ENCODE measurements at regions not wholly inside any gene's neighbourhood (a gene's known extent, or its start where the extent isn't known, plus 50 kb on each side); places are given as distances from the start of the nearest gene placed in this dataset.

DNA sequence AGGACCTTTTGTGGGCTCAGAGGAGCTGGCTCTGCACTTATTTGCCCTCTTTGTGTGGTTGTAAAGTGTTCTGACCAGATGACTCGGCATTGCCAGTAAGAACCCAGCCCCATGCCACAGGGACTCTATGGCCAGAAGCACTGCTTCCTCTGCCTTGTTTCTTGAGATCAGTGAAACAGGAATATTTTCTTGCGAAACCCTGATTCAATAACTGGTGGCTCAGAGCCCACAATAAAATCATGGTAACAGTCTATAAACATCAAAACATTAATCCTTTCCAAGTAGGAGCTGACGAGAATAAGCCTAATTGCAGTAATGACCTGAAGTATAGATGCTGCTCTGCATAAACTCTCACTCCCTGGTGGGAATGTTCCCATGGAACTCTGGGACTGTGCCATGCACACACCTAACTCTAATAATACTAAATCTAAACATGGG, 344.3 kb downstream of the ZNF608 start:
- ATAC-seq, result peak; percentile 31; the same call in 1 of the 3 replicates
- no peak for TF ChIP-seq ISL1 (CRISPR knock-in tag; IDR thresholded peaks at IDR 0.05)
- TF ChIP-seq, protein P1, sequence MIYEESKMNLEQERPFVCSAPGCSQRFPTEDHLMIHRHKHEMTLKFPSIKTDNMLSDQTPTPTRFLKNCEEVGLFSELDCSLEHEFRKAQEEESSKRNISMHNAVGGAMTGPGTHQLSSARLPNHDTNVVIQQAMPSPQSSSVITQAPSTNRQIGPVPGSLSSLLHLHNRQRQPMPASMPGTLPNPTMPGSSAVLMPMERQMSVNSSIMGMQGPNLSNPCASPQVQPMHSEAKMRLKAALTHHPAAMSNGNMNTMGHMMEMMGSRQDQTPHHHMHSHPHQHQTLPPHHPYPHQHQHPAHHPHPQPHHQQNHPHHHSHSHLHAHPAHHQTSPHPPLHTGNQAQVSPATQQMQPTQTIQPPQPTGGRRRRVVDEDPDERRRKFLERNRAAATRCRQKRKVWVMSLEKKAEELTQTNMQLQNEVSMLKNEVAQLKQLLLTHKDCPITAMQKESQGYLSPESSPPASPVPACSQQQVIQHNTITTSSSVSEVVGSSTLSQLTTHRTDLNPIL (CRISPR knock-in tag; IDR thresholded peaks at IDR 0.05; ENCODE audit: low read depth), result no peak
- TF ChIP-seq GLIS3 (CRISPR knock-in tag; IDR thresholded peaks at IDR 0.05), result no peak
- TF ChIP-seq RARB (CRISPR knock-in tag; IDR thresholded peaks at IDR 0.05), result no peak
- TF ChIP-seq ZNF70 (CRISPR knock-in tag; IDR thresholded peaks at IDR 0.05), result no peak
- TF ChIP-seq, protein P2, sequence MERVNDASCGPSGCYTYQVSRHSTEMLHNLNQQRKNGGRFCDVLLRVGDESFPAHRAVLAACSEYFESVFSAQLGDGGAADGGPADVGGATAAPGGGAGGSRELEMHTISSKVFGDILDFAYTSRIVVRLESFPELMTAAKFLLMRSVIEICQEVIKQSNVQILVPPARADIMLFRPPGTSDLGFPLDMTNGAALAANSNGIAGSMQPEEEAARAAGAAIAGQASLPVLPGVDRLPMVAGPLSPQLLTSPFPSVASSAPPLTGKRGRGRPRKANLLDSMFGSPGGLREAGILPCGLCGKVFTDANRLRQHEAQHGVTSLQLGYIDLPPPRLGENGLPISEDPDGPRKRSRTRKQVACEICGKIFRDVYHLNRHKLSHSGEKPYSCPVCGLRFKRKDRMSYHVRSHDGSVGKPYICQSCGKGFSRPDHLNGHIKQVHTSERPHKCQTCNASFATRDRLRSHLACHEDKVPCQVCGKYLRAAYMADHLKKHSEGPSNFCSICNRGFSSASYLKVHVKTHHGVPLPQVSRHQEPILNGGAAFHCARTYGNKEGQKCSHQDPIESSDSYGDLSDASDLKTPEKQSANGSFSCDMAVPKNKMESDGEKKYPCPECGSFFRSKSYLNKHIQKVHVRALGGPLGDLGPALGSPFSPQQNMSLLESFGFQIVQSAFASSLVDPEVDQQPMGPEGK (CRISPR knock-in tag; IDR thresholded peaks at IDR 0.05; ENCODE audit: borderline replicate concordance), result no peak

DNA sequence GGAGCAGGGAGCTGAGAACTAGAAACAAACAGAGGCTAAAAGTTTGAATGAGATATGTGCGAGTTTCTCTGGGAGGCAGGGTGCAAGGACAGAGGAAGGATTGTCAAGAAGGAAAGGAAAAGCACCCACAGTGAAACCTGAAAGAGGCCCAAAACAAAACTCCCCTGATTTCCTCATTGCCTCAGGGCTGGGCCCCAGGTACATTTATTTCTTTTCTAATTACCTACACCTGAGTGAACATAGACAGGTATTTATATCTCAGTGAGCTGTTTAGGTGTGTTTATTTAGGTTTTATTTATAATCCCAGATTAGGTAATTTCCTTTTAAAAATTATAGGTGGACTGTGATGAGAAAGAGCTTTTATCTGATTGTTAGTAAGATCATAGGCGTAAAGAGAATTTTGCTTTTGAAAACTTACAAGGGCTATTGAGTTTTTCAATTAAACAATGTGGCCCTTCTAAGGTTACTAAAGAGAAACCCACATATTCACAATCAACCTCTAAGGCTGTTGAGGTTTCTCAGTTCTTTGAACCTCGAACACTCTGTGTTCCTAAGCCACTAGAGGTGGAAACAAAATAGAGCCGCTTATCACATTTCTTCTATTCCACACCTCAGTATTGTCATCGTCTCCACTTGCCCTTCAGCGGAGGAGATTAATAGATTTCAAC, 344.8 kb downstream of the ZNF608 start:
- TF ChIP-seq, protein P3, sequence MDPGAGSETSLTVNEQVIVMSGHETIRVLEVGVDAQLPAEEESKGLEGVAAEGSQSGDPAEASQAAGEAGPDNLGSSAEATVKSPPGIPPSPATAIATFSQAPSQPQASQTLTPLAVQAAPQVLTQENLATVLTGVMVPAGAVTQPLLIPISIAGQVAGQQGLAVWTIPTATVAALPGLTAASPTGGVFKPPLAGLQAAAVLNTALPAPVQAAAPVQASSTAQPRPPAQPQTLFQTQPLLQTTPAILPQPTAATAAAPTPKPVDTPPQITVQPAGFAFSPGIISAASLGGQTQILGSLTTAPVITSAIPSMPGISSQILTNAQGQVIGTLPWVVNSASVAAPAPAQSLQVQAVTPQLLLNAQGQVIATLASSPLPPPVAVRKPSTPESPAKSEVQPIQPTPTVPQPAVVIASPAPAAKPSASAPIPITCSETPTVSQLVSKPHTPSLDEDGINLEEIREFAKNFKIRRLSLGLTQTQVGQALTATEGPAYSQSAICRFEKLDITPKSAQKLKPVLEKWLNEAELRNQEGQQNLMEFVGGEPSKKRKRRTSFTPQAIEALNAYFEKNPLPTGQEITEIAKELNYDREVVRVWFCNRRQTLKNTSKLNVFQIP (CRISPR knock-in tag; IDR thresholded peaks at IDR 0.05; ENCODE audit: borderline replicate concordance, low read depth), result no peak
- TF ChIP-seq OSR1 (CRISPR knock-in tag; IDR thresholded peaks at IDR 0.05), result no peak
- TF ChIP-seq ISL1 (CRISPR knock-in tag; IDR thresholded peaks at IDR 0.05), result no peak
- TF ChIP-seq ZC3H10 (CRISPR knock-in tag; IDR thresholded peaks at IDR 0.05), result no peak
- TF ChIP-seq SNAI2 (CRISPR knock-in tag; IDR thresholded peaks at IDR 0.05), result no peak
- TF ChIP-seq, protein P1 (CRISPR knock-in tag; IDR thresholded peaks at IDR 0.05; ENCODE audit: low read depth), result no peak
- no peak for TF ChIP-seq RARB (CRISPR knock-in tag; IDR thresholded peaks at IDR 0.05)
- no peak for TF ChIP-seq ZNF565 (CRISPR knock-in tag; conservative IDR thresholded peaks at IDR 0.05; ENCODE audit: low read depth)
- no peak for TF ChIP-seq PPARA (CRISPR knock-in tag; IDR thresholded peaks at IDR 0.05; ENCODE audit: borderline replicate concordance)
- no peak for TF ChIP-seq ZNF8 (CRISPR knock-in tag; IDR thresholded peaks at IDR 0.05)
- no peak for TF ChIP-seq ARNTL (CRISPR knock-in tag; IDR thresholded peaks at IDR 0.05; ENCODE audit: borderline replicate concordance, low read depth)
- TF ChIP-seq TCF4 (CRISPR knock-in tag; IDR thresholded peaks at IDR 0.05; ENCODE audit: borderline replicate concordance), result no peak
- no peak for TF ChIP-seq CSDC2 (CRISPR knock-in tag; IDR thresholded peaks at IDR 0.05)
- no peak for TF ChIP-seq ESRRG (CRISPR knock-in tag; IDR thresholded peaks at IDR 0.05)
- TF ChIP-seq, protein P2 (CRISPR knock-in tag; IDR thresholded peaks at IDR 0.05; ENCODE audit: borderline replicate concordance), result no peak
- TF ChIP-seq ZFP30 (CRISPR knock-in tag; IDR thresholded peaks at IDR 0.05), result no peak
- ATAC-seq, result no peak

DNA sequence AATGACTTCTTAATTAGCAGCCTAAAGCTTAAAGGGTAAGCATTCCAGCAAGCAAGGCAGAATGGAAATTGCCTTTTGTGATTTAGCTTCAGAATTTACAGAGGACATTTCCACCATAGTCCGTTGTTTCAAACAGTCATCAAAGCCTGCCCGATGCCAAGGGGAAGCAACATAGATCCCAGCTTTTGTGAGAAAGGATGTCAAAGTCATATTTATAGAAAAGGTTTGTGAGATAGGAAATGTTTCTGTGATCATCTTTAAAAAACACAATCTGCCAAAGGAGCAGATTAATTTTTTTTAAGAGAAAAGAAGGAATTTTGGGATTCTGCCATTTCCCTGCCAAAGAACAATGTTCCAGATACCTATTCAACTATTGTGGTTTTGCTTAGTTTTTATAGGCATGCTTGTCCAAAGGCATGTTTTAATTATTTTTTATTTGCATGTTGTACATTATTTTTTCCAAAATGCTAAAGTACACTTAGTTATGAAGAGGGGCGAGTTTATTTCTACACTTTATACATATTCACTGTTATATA, 346.9 kb downstream of the ZNF608 start:
- ATAC-seq, result peak; percentile 29; the same call in 1 of the 3 replicates
- TF ChIP-seq CSDC2 (CRISPR knock-in tag; IDR thresholded peaks at IDR 0.05) (no peak), PPARA (CRISPR knock-in tag; IDR thresholded peaks at IDR 0.05; ENCODE audit: borderline replicate concordance) (no peak), ZC3H10 (CRISPR knock-in tag; IDR thresholded peaks at IDR 0.05) (no peak), TOX (CRISPR knock-in tag; IDR thresholded peaks at IDR 0.05; ENCODE audit: borderline replicate concordance) (peak; percentile 59)
- TF ChIP-seq, protein P3 (CRISPR knock-in tag; IDR thresholded peaks at IDR 0.05; ENCODE audit: borderline replicate concordance, low read depth), result no peak
